Hippocampal formation (tissue), 2 donors: ENCODE measurements at regions not wholly inside any gene's neighbourhood (a gene's known extent, or its start where the extent isn't known, plus 50 kb on each side); places are given as distances from the start of the nearest gene placed in this dataset.
"Not testable (repeated sequence)": the region's sequence is repeated elsewhere in the genome, so short reads cannot be mapped to it uniquely, and the experiment has no call there.

Experiments used
- DNase-seq, 2 donors: peaks; one replicate each; lab custom pipeline; 2025; lab: John Stamatoyannopoulos, UW

DNA sequence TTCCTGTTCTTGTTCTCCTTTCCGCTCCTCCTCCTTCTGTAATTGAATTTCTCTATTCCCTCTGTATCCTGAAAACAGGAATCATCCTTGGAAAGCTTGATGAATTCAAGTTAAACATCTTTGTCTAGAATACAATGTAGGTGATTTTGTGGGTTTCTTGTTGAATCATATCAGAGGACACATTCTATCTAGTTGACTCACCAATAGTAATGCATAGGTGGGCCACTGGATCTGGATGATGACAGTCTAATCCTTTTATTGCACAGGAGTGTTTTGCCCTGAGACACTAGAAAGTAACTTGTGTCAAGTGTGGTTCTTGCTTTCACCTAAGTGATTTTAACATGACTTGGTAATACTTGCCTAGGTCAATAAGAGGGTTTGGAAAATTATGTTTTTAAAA is 164.3 kb downstream of the RFPL4B start:
- no peak for DNase-seq

- DNase-seq: no peak
Measured at GRCh38 chr6:112513175-112513574, 166.0 kb downstream of the RFPL4B start.

- no peak for DNase-seq
Measured at GRCh38 chr6:112522587-112522986, 175.5 kb downstream of the RFPL4B start.

GRCh38 chr6:112524071-112524470 is 176.9 kb downstream of the RFPL4B start:
- DNase-seq: no peak

GRCh38 chr6:112525749-112526148 is 178.6 kb downstream of the RFPL4B start:
- DNase-seq: no peak

DNA sequence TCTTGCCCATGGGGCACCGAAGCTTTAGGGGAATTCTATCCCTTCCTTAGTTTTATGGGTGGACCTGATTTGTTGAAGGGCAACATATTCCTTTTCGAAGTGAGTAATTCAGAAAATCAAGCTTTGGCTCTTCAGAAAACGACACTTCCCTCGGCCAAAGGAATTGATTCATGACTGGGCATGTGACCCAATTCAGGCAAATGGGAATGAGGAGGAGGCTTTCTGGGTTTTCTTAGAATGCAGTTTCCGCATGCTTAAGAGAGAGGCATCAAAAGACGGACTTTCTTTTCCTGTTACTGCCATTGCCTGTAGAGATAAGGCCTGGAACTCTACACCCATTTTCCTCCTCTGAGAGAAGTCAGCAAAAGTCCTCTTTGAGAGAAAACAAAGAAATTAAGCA is 179.5 kb downstream of the RFPL4B start:
- no peak for DNase-seq

DNA sequence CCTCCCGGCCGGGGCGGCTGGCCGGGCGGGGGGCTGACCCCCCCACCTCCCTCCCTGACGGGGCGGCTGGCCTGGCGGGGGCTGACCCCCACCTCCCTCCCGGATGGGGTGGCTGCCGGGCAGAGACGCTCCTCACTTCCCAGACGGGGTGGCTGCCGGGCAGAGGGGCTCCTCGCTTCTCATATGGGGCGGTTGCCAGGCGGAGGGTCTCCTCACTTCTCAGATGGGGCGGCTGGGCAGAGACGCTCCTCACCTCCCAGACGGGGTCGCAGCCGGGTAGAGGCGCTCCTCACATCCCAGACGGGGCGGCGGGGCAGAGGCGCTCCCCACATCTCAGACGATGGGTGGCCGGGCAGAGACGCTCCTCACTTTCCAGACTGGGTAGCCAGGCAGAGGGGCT is 181.2 kb downstream of the RFPL4B start:
- not testable (repeated sequence) for DNase-seq

DNA sequence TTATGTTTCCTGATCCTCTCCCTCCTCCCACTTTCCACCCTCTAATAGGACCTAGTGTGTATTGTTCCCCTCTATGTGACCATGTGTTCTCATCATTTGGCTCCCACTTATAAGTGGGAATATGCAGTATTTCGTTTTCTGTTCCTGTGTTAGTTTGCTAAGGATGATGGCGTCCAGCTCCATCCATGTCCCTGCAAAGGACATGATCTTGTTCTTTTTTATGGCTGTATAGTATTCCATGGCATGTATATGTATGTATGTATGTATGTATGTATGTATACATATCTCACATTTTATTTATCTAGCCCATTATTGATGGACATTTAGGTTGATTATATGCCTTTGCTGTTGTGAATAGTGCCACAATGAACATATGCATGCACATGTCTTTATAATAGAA is 188.7 kb downstream of the RFPL4B start:
- no peak for DNase-seq

- no peak for DNase-seq
Measured at GRCh38 chr6:112539355-112539754, 192.2 kb downstream of the RFPL4B start.

- DNase-seq: not testable (repeated sequence)
Measured at GRCh38 chr6:112541847-112542246, 194.7 kb downstream of the RFPL4B start.

- DNase-seq: not testable (repeated sequence)
Measured at GRCh38 chr6:112547321-112548085, 200.4 kb downstream of the RFPL4B start.

DNA sequence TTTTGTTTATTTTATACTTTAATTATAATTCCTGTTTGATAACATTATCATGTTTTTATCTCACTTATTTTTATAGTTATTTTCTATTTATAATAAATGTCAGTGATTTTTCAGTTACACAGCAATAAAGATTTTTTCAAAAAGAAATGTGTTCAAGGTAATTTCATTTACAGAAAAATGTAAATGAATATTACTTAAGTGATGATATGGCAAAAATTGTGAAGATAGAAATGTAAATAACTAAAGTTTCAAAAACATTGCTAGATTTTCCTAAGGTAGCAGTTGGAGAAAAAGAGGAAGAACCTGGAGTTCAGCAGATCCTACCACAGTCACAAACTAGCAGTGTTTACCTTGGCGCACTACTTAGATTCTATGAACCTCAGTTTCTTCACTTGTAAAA is 202.6 kb downstream of the RFPL4B start:
- DNase-seq: no peak

GRCh38 chr6:112557435-112557834 is 210.3 kb downstream of the RFPL4B start:
- no peak for DNase-seq

DNA sequence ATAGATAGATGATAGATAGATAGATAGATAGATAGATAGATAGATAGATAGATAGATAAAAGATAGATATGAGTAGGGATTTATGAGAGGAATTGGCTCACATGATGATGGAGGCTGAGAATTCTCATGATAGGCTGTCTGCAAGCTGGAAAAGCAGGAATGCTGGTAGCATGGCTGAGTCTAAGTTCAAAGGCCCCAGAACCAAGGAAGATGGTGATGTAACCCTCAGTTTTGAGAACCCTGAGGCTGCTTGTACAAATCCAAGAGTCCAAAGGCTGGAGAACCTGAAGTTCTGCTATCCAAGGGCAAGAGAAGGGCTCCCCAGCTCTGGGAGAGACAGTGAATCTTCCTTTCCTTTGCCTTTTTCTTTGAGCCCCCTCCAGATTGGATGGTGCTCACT is 210.8 kb downstream of the RFPL4B start:
- no peak for DNase-seq

DNA sequence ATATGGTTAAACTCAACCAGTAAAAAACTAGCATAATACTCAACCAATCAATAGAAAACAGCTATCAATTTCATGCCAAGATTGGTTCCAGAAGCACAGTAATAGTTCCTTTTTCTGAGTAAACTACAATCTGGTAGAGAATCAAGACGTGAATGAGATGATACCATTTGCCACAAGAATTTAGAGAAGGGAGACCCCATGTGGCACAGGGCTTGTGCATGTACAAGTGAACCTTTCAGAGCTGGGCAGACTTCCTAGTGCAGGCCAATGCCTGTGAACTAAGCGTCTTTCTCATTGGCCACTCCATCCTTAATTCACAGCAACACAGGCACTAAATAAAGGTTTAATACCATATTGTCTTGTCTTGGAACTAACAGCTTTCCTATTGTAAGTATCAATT is 213.5 kb downstream of the RFPL4B start:
- no peak for DNase-seq

DNA sequence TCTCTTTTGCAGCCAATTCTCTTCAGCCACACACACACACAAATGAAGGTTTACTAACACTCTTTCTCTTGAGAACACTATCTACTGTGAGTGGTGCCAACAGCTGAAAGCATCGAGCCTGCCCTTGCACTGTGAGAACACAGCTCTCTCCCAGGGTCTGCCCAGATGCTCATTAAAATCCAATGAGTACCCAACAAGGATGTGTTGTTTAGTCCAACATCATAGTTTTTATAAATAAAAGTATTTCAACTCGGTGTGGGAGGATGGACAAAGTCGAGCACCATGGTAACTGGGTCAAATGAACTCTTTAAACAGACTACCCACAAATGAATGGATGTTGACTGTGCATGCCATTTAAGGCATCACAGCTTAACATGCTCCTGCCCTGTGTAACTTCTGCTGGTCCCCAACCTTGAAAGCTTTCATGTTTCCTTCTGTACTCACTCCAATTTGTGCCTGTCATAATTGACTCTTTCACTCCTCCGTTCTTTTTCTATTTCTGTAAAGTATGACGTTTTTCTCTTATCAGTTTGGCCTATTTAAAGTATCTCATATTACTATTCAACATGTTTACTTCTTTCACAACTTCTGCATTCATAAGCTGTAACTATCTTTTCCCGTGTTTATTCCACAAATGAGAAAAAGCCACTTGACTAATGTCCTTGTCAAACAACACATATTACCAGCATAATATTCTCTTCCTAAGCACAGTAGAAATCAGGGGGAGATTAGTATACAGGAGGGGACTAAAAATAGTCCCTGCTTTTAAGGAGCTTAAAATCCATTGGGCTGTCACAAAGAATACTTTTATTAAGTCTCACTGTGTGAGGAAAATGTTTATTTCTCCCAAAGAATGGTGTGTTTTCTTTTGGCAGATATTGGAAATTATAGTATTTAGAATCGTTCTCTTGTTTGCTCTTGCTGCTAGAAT is 215.4 kb downstream of the RFPL4B start:
- peak in 1 of 2 donors; percentile 39 for DNase-seq

DNA sequence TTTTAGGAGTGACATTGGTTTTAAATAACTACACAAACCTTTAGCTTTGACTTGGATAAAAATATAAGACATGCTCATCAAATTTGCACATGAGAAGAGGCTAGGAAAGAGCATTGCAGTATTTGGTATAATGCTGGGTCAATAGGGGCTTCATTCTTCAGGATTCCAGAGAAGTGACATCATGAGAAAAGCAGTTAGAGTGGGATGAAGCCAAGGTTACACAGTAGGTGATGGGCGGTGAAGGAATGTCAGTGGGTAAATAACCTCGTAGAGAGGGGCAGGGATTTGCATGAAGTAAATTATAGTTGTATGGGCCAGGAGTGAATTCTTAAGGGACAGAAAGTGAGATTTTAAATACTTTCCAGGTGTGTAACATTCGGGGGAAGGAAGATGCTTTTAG is 216.2 kb downstream of the RFPL4B start:
- DNase-seq: no peak

GRCh38 chr6:112568066-112568465 is 220.9 kb downstream of the RFPL4B start:
- no peak for DNase-seq

DNA sequence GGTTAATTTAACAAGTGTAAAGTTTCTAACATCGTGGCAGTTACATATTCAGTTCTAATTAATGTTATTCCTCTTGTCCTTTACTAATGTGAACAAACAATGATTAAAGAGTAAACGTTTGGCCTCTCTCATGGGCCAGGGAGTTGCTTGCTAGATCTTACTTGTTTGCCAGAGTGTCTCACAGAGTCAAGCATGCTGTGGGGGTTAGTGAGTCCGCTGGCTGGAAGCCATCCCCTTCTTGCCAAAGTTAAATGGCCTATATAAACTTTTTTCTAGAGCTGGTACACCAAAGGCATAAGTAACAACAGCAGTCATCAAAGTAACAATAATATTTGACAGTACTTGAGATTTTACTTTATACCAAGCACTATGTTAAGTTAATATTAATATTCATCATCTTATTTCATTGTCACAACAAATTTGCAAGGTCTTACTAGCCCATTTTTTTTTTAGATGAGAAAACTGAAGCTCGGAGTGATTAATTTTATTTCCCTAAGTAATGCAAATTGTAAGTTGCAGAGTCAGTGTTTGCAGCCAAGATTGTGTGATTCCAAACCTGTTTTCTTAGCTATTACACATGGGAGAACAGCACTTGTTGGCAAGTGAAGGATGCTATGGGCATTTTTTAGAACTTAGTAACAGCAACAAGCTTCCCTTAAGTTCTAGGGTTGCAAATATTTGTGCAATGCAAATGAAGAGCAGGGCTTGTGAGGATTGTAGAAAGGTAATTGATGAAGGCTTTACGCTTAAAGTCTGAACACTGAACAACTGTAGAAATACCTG is 224.5 kb downstream of the RFPL4B start:
- peak; percentile 1 to 57 for DNase-seq

- no peak for DNase-seq
Measured at GRCh38 chr6:112574190-112574589, 227.1 kb downstream of the RFPL4B start.

DNA sequence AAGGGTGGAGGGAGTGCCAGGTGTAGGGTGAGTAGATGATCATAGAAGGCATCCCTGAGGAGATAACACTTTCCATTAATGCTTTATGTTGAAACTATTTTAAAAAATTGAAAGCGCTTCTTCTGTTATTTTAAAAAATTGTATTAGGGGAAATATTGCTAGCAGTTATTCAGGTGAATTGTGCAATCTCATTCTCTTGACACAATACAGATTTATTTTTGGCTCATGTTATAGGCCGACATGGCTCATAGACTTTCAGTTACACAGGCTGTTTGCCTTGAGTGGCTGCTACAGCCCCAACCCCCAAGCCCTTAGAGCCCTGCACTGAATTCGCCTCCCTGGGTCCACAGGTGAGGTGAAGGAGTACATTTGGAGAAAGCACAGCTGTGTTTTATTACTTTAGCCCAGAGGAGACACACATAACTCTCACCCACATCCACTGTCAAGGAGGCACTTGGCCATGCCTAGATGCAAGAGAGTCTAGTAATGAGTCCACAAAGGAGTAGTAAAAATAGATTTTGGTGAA is 228.2 kb downstream of the RFPL4B start:
- DNase-seq: no peak

- DNase-seq: no peak
Measured at GRCh38 chr6:112576423-112576822, 229.3 kb downstream of the RFPL4B start.
